ENCODE measurements at regions not wholly inside any gene's neighbourhood (a gene's known extent, or its start where the extent isn't known, plus 50 kb on each side); places are given as distances from the start of the nearest gene placed in this dataset.

DNA sequence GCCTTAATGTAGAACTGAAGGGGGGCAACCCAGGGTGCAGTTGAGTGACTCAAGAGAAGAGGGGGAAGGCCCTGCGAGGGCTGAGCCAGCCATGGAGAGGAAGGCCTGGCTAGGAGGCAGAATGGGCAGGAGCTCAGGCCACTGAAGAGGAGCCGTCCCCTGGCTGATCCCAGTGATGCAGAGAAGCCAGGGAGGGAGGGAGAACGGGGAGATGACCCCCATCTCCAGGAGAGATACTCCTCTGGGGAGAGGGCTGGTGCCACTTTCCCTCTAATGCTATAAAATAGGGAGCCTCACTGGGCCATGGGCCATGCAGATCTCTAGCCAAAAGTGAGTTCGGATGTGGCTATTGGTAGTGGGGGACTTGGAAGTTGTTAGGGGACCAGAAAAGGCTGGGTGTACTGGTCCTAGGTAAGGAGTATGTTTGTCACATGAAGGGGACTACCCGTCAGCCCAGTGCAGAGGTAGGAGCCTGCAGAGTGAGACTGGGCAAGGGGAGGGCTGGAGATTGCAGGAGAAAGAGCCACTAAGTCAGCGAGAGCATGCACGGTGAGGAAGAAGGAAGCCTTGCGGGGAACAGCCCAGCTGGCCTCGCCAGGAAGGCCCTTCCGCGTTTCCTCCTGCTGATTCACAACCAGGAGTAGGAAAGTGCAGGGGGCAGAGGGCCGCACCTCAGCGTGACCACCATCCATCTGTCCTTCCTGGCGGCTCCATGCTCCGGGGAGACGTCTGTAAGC, 347.6 kb downstream of the TCERG1L start:
- Histone ChIP-seq H3K4me3 (no peak overlapping the region), H3K27me3 (peaks cover 0 to 16% (median 6%) of the 10 kb centered on the region in 7 donors), H3K36me3 (no peaks in the 10 kb centered on the region), H3K4me1 (no peaks in the 10 kb centered on the region), H3K9me3 (no peaks in the 10 kb centered on the region), H3K27ac (no peak overlapping the region)
- 74 to 80% methylated on average over 16 of the region's 16 CpGs for WGBS, 2 donors
- no peak for DNase-seq
- TF ChIP-seq, protein P1, sequence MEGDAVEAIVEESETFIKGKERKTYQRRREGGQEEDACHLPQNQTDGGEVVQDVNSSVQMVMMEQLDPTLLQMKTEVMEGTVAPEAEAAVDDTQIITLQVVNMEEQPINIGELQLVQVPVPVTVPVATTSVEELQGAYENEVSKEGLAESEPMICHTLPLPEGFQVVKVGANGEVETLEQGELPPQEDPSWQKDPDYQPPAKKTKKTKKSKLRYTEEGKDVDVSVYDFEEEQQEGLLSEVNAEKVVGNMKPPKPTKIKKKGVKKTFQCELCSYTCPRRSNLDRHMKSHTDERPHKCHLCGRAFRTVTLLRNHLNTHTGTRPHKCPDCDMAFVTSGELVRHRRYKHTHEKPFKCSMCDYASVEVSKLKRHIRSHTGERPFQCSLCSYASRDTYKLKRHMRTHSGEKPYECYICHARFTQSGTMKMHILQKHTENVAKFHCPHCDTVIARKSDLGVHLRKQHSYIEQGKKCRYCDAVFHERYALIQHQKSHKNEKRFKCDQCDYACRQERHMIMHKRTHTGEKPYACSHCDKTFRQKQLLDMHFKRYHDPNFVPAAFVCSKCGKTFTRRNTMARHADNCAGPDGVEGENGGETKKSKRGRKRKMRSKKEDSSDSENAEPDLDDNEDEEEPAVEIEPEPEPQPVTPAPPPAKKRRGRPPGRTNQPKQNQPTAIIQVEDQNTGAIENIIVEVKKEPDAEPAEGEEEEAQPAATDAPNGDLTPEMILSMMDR (IDR thresholded peaks at IDR 0.05) = no peak
- intact Hi-C loops (cut with DNase I) = no loop called here
- no peak for ATAC-seq

DNA sequence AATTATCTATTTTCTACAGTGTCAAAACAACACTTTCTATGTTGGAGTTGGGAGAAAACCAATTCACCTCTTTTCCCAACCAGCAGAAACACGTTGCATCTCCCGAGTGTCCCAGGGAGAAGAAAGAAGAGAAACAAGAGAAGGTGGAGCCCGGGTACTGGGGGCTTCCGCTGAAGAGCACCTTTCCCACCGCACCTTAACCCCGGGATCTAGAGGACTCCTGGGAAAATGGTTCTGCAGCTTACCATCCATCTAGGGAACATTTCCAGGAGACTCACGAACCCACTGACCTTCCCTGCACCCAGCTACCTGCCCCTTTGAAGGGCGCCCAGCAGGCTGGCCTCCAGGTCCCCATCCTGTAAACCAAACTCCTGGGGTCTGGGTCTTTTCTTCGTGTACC, 346.8 kb downstream of the TCERG1L start:
- Histone ChIP-seq H3K27me3 (peaks cover 0 to 18% (median 7%) of the 10 kb centered on the region in 7 donors), H3K9me3 (no peaks in the 10 kb centered on the region), H3K27ac (no peak overlapping the region), H3K4me1 (no peaks in the 10 kb centered on the region), H3K4me3 (no peak overlapping the region), H3K36me3 (no peaks in the 10 kb centered on the region)
- no peak for ATAC-seq
- TF ChIP-seq, protein P1 (IDR thresholded peaks at IDR 0.05) = no peak
- no peak for DNase-seq
- 78 to 83% methylated on average over 9 of the region's 9 CpGs for WGBS, 2 donors
- intact Hi-C loops (cut with DNase I) = no loop called here

DNA sequence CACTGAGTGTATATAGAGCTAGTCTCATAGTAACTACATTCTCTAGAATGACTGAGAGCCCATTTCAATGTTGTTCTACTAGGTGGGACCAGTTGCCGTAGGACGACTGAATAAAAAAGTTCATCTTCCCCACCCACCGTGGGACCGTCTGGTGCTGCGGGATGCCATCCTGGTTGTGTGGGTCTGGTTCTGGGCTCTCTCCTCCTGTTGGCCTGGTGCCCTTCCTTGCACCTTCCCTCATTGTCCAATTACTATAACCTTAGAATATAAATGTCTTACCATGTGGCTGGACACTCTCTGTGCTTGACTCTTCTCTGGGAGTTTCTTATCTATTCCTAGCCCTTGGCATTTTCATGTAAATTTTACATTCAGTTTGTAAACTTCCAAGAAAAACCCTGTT, 344.4 kb downstream of the TCERG1L start:
- H3K27ac ChIP-seq = no peak overlapping the region
- ATAC-seq = no peak
- peaks cover 0 to 25% (median 9%) of the 10 kb centered on the region in 7 donors for H3K27me3 ChIP-seq
- H3K36me3 ChIP-seq = no peaks in the 10 kb centered on the region
- intact Hi-C loops (cut with DNase I) = no loop called here
- DNase-seq = no peak
- 70 to 84% methylated on average over 5 of the region's 5 CpGs for WGBS, 2 donors
- no peaks in the 10 kb centered on the region for H3K4me1 ChIP-seq
- H3K4me3 ChIP-seq = no peak overlapping the region
- H3K9me3 ChIP-seq = no peaks in the 10 kb centered on the region
- TF ChIP-seq, protein P1 (IDR thresholded peaks at IDR 0.05) = no peak

DNA sequence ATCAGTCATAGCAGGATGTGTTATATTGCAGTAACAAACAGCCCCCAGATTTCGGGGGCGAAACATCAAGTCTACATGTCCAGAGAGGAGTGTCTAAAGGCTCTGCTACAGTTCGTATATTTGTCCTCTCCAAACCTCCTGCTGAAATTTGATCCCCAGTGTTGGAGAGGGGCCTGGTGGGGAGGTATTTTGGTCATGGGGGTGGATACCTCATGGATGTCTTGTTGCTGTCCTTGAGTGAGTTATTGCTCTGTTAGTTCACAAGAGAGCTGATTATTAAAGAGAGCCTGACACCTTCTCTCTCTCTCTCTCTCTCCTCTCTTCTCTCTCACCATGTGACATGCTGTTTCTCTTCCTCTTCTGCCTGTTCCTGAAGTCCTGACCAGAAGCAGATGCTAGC, 343.7 kb downstream of the TCERG1L start:
- 58 to 60% methylated on average over 3 of the region's 3 CpGs for WGBS, 2 donors
- Histone ChIP-seq H3K9me3 (no peaks in the 10 kb centered on the region), H3K36me3 (no peaks in the 10 kb centered on the region), H3K27ac (no peak overlapping the region), H3K27me3 (peaks cover 0 to 20% (median 8%) of the 10 kb centered on the region in 7 donors), H3K4me3 (no peak overlapping the region), H3K4me1 (no peaks in the 10 kb centered on the region)
- no peak for DNase-seq
- ATAC-seq = no peak
- intact Hi-C loops (cut with DNase I) = no loop called here
- TF ChIP-seq, protein P1 (IDR thresholded peaks at IDR 0.05) = no peak
